K562 (cell line): ENCODE measurements at regions not wholly inside any gene's neighbourhood (a gene's known extent, or its start where the extent isn't known, plus 50 kb on each side); places are given as distances from the start of the nearest gene placed in this dataset.

Experiments
- ATAC-seq: fragments of 200-7000 bp; cut with Tn5 transposase; 3 replicates; pipeline ENCODE4 v1.9.1; 2020; ENCODE audit warnings: moderate library complexity
- BruUV-seq: library from RNA; stranded (reverse); fragments of 400-500 nt; replicated peaks from 2 replicates; lab custom pipeline; 2021; lab: Mats Ljungman, UMichigan
- CTCF ChIA-PET: fragments of 300-600 bp; formaldehyde crosslinking; extraction: SDS; loops from one replicate; lab custom pipeline; 2021; ENCODE audit warnings: low intra/inter-chr PET ratio; lab: Yijun Ruan, JAX
- POLR2A ChIA-PET: fragments of 300-600, 350-650 bp; sonication (Branson Sonifier 250); formaldehyde crosslinking; extraction: SDS; loops from one replicate; lab custom pipeline; 2021; ENCODE audit warnings: antibody characterized with exemption, inconsistent platforms; lab: Yijun Ruan, JAX
- DNase-seq, 4 experiments: peaks; one replicate each; pipeline versions ENCODE4 v3.0.0 to v3.0.0-alpha.2; 2011 to 2018; ENCODE audit warnings: low spot score in 3 of 4, mixed read lengths in 3 of 4; ENCODE audit errors: extremely low read depth in 1 of 4
- FAIRE-seq: peaks from 2 replicates; lab custom pipeline; 2011; peaks lifted over from hg19 to GRCh38; lab: Jason Lieb, UNC
- H2AFZ ChIP-seq: 2 replicates; pipeline ENCODE4 v1.6.0; 2011; ENCODE audit warnings: low read depth, low read length, control low read depth, inconsistent platforms
- H3K27ac ChIP-seq: fragments of 200-600 bp; 3 replicates; pipeline ENCODE4 v1.8.0; 2011; ENCODE audit warnings: low read depth, mild to moderate bottlenecking, control low read depth, inconsistent platforms, low read length, moderate library complexity, mixed read lengths; ENCODE audit errors: extremely low read depth
- H3K27me3 ChIP-seq, 2 experiments: fragments of 300-600 bp in 1 of 2; 2 replicates in 1 of 2; 3 replicates in 1 of 2; pipeline versions ENCODE4 v1.6.0 to v1.8.0; 2011; ENCODE audit warnings: inconsistent platforms in 2 of 2, low read length in 2 of 2, mild to moderate bottlenecking in 1 of 2, mixed read lengths in 1 of 2, moderate library complexity in 1 of 2; ENCODE audit not compliant: control insufficient read depth in 2 of 2, insufficient read depth in 2 of 2
- H3K36me3 ChIP-seq: fragments of 300-600 bp; 3 replicates; pipeline ENCODE4 v1.8.0; 2011; ENCODE audit warnings: mild to moderate bottlenecking, low read length, inconsistent platforms; ENCODE audit not compliant: control insufficient read depth, insufficient read depth
- H3K4me1 ChIP-seq, 2 experiments: fragments of 200-600 bp in 1 of 2; replicated peaks in 1 of 2; 2 replicates in 1 of 2; 3 replicates in 1 of 2; pipeline versions ENCODE4 v1.5.1 to v1.8.0; 2011; ENCODE audit warnings: inconsistent platforms in 2 of 2, low read length in 2 of 2, mild to moderate bottlenecking in 1 of 2, mixed read lengths in 1 of 2, moderate library complexity in 1 of 2; ENCODE audit not compliant: control insufficient read depth in 2 of 2, insufficient read depth in 2 of 2
- H3K4me2 ChIP-seq: 2 replicates; pipeline ENCODE4 v1.6.1; 2011; ENCODE audit warnings: low read length, control low read depth, inconsistent platforms, mixed read lengths; ENCODE audit not compliant: insufficient read depth
- H3K4me3 ChIP-seq: fragments of 200-600 bp; sonication (generic), shearing (Covaris generic); 2 replicates; pipeline ENCODE4 v1.5.1; 2016; ENCODE audit warnings: control low read depth, inconsistent platforms
- H3K79me2 ChIP-seq: fragments of 200-600 bp; 3 replicates; pipeline ENCODE4 v1.8.0; 2011; ENCODE audit warnings: low read length, inconsistent platforms; ENCODE audit not compliant: control insufficient read depth, insufficient read depth
- H3K9ac ChIP-seq, 2 experiments: 2 replicates each; pipeline versions ENCODE4 v1.6.0 to v1.6.1; 2011; ENCODE audit warnings: low read depth in 2 of 2, low read length in 2 of 2, control low read depth in 1 of 2, inconsistent platforms in 1 of 2, mild to moderate bottlenecking in 1 of 2, mixed read lengths in 1 of 2; ENCODE audit not compliant: insufficient read depth in 1 of 2
- H3K9me1 ChIP-seq: one replicate; pipeline ENCODE4 v1.6.0; 2011; ENCODE audit warnings: inconsistent platforms, mild to moderate bottlenecking, low read length, moderate library complexity; ENCODE audit not compliant: control insufficient read depth, insufficient read depth
- H3K9me3 ChIP-seq: replicated peaks from 2 replicates; pipeline ENCODE4 v1.5.1; 2011; ENCODE audit warnings: low read depth, low read length, inconsistent platforms; ENCODE audit not compliant: control insufficient read depth, insufficient read depth
- H4K20me1 ChIP-seq: replicated peaks from 2 replicates; pipeline ENCODE4 v1.6.1; 2011; ENCODE audit warnings: low read length, inconsistent platforms, mixed read lengths; ENCODE audit not compliant: control insufficient read depth, insufficient read depth
- CBX2 ChIP-seq: fragments of 200-600 bp; sonication (generic); IDR thresholded peaks from one replicate; pipeline ENCODE4 v1.6.1; 2012; ENCODE audit warnings: mild to moderate bottlenecking, low read length, inconsistent platforms; ENCODE audit not compliant: insufficient read depth, poor library complexity, severe bottlenecking
- DPF2 ChIP-seq: fragments of 450-650 bp; IDR thresholded peaks from 2 replicates; pipeline ENCODE4 v1.6.1; 2016
- GTF2E2 ChIP-seq: fragments of 200-800 bp; sonication (Bioruptor generic); IDR thresholded peaks from 2 replicates; pipeline ENCODE4 v1.6.1; 2016; ENCODE audit warnings: missing genetic modification characterization, missing compliant biosample characterization
- MED1 ChIP-seq: sonication (generic); formaldehyde crosslinking; IDR thresholded peaks from 2 replicates; pipeline ENCODE4 v1.8.1; 2023; ENCODE audit warnings: missing genetic modification reagents, borderline replicate concordance
- PCBP1 ChIP-seq: fragments of 200-400 bp; formaldehyde crosslinking; IDR thresholded peaks from 2 replicates; pipeline ENCODE4 v1.6.1; 2018; ENCODE audit warnings: mild to moderate bottlenecking, low read depth, low read length; ENCODE audit not compliant: poor library complexity, severe bottlenecking
- POLR3A ChIP-seq: IDR thresholded peaks from 2 replicates; pipeline ENCODE4 v1.6.1; 2011; ENCODE audit warnings: borderline replicate concordance, mild to moderate bottlenecking, moderate library complexity; ENCODE audit not compliant: insufficient read length, insufficient read depth; ENCODE audit errors: extremely low read depth
- RFX1 ChIP-seq: fragments of 450-650 bp; IDR thresholded peaks from 2 replicates; pipeline ENCODE4 v1.6.1; 2016; ENCODE audit warnings: mild to moderate bottlenecking, moderate library complexity
- SREBF1 ChIP-seq: fragments of 150-350 bp; IDR thresholded peaks from 2 replicates; pipeline ENCODE4 v1.6.1; 2014; ENCODE audit warnings: antibody characterized with exemption, low read depth, low read length, borderline replicate concordance
- ZNF143 ChIP-seq: sonication (generic); formaldehyde crosslinking; IDR thresholded peaks from 2 replicates; pipeline ENCODE4 v1.9.0; 2022; ENCODE audit warnings: mild to moderate bottlenecking, missing genetic modification reagents
- ZNF239 ChIP-seq: fragments of 250-450 bp; sonication (Bioruptor Pico); IDR thresholded peaks from 2 replicates; pipeline ENCODE4 v1.4.0; 2020; ENCODE audit warnings: mild to moderate bottlenecking
- ZNF717 ChIP-seq: fragments of 250-450 bp; sonication (Bioruptor Pico); IDR thresholded peaks from 2 replicates; pipeline ENCODE4 v1.5.0; 2021
- WGBS: fragments of 100-300 bp; shearing (Covaris generic); methylation state at CpG from one replicate; pipeline ENCODE4 v1.1.6; 2016; ENCODE audit warnings: low coverage, mixed read lengths; ENCODE audit not compliant: insufficient coverage; ENCODE audit errors: missing lambda C conversion rate; 5-methylcytosine and 5-hydroxymethylcytosine counted together
- in situ Hi-C: fragments of 300-500 bp; cut with MboI; formaldehyde crosslinking; loops from 4 replicates; pipeline ENCODE4 v1.15.0; 2018; ENCODE audit warnings: inconsistent platforms, mixed read lengths
- intact Hi-C: fragments of 100-400 bp; cut with micrococcal nuclease; formaldehyde crosslinking; loops from 2 replicates; pipeline ENCODE4 v1.14.2; 2022
- TF ChIP-seq, protein P1 (sequence below): fragments of 250-450 bp; sonication (Bioruptor Pico); IDR thresholded peaks from 2 replicates; pipeline ENCODE4 v1.5.0; 2021; ENCODE audit warnings: mild to moderate bottlenecking, borderline replicate concordance
- TF ChIP-seq, protein P2 (sequence below): fragments of 250-450 bp; sonication (Bioruptor Pico); IDR thresholded peaks from 2 replicates; pipeline ENCODE4 v1.8.0; 2021; ENCODE audit warnings: moderate library complexity, mild to moderate bottlenecking, inconsistent platforms

DNA sequence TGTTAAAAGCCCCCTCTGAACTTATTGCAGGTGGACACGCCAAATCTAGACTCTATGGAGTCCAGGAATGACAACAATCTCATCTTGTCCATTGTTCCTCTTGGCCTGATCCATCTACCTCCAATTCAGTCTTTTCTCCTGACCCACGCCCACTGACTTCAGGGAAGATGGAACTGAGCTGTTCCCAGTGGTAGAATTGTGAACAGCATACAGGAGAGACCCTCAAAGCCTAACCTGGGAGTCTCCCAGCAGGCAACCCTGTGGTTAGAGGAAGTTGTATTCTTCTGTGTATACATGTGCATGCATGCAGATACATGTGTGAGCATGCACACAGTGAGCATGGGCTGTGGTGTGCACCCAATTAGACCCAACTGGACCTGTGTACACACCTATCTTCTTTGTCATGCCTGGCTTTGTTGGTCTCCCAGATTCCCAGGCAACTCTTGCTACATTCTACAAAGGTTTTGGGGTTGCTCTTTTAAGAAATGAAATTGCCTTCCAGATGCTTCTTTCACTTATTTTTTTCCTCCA, 286.0 kb downstream of the ZSWIM6 start:
- peak in 1 of 4 experiments; percentile 6 for DNase-seq
- peak; percentile 54; the same call in 2 of the 3 replicates for ATAC-seq
- peaks cover 0 to 33% of the 10 kb centered on the region in 2 experiments; a peak in 2 of 5 replicates for H3K27me3 ChIP-seq
- H3K9me1 ChIP-seq: no peaks in the 10 kb centered on the region
- H3K36me3 ChIP-seq: no peaks in the 10 kb centered on the region
- POLR2A ChIA-PET: no interaction called here
- no peak overlapping the region for H3K4me3 ChIP-seq
- intact Hi-C loops (no loop called here), in situ Hi-C loops (no loop called here)
- H2AFZ ChIP-seq: no peak overlapping the region
- no peak for FAIRE-seq
- no peak overlapping the region for H3K27ac ChIP-seq
- no peak overlapping the region for H3K4me2 ChIP-seq
- no peaks in the 10 kb centered on the region for H3K79me2 ChIP-seq
- H4K20me1 ChIP-seq: no peaks in the 10 kb centered on the region
- TF ChIP-seq RFX1 (no peak), SREBF1 (no peak), MED1 (CRISPR knock-in tag) (no peak), ZNF717 (CRISPR knock-in tag) (no peak), ZNF239 (no peak), DPF2 (no peak)
- TF ChIP-seq, all 486 proteins: peak for 0
- no TSS peak for BruUV-seq
- Histone ChIP-seq H3K9ac (no peak overlapping the region), H3K4me1 (no peaks in the 10 kb centered on the region), H3K9me3 (no peaks in the 10 kb centered on the region)
- 6% methylated on average over 2 of the region's 2 CpGs for WGBS
- CTCF ChIA-PET: no interaction called here

DNA sequence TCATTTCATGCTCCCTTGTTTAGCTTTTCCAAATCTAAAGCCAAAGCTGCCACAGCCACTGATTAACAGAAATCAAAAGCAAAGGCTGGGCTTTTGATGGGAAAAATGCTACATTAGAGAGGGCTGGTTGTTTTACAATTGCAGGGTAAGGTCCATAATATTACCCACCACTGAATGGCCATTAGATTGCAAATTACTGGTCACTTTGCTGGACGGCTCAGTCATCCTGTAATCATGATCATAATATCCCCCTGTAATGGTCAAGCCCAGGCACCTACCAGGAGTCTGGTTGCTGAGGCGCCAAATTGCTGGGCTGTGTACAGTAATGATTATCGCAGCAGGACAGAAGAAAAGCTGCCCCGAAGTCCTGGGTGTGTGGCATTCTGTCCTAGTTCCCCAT, 286.5 kb downstream of the ZSWIM6 start:
- no peak for ATAC-seq
- no peak for DNase-seq
- ChIA-PET POLR2A (no interaction called here), CTCF (no interaction called here)
- no peak for FAIRE-seq
- TF ChIP-seq, protein P1, sequence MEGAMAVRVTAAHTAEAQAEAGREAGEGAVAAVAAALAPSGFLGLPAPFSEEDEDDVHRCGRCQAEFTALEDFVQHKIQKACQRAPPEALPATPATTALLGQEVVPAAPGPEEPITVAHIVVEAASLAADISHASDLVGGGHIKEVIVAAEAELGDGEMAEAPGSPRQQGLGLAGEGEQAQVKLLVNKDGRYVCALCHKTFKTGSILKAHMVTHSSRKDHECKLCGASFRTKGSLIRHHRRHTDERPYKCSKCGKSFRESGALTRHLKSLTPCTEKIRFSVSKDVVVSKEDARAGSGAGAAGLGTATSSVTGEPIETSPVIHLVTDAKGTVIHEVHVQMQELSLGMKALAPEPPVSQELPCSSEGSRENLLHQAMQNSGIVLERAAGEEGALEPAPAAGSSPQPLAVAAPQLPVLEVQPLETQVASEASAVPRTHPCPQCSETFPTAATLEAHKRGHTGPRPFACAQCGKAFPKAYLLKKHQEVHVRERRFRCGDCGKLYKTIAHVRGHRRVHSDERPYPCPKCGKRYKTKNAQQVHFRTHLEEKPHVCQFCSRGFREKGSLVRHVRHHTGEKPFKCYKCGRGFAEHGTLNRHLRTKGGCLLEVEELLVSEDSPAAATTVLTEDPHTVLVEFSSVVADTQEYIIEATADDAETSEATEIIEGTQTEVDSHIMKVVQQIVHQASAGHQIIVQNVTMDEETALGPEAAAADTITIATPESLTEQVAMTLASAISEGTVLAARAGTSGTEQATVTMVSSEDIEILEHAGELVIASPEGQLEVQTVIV (CRISPR knock-in tag): no peak
- TF ChIP-seq CBX2: no peak
- TF ChIP-seq, protein P2, sequence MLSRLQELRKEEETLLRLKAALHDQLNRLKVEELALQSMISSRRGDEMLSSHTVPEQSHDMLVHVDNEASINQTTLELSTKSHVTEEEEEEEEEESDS (CRISPR knock-in tag): no peak
- TF ChIP-seq ZNF143 (CRISPR knock-in tag): no peak
- TF ChIP-seq POLR3A: no peak
- no peak for TF ChIP-seq GTF2E2 (tag)
- no peak for TF ChIP-seq PCBP1
- in situ Hi-C loops: no loop called here
- no TSS peak for BruUV-seq
- H4K20me1 ChIP-seq: no peaks in the 10 kb centered on the region
- no peak overlapping the region for H2AFZ ChIP-seq
- no peak overlapping the region for H3K27ac ChIP-seq
- H3K9me1 ChIP-seq: no peaks in the 10 kb centered on the region
- H3K27me3 ChIP-seq: peaks cover 0 to 33% of the 10 kb centered on the region in 2 experiments; a peak in 2 of 5 replicates
- no peaks in the 10 kb centered on the region for H3K9me3 ChIP-seq
- no peak overlapping the region for H3K9ac ChIP-seq
- intact Hi-C loops: no loop called here
- H3K4me1 ChIP-seq: no peaks in the 10 kb centered on the region
- H3K4me3 ChIP-seq: no peak overlapping the region
- no peak overlapping the region for H3K4me2 ChIP-seq
- no peaks in the 10 kb centered on the region for H3K79me2 ChIP-seq
- WGBS: 0% methylated on average over 4 of the region's 4 CpGs
- no peaks in the 10 kb centered on the region for H3K36me3 ChIP-seq
